DND-41 (cell line): ENCODE measurements at regions not wholly inside any gene's neighbourhood (a gene's known extent, or its start where the extent isn't known, plus 50 kb on each side); places are given as distances from the start of the nearest gene placed in this dataset.

ENCODE experiments used
- ATAC-seq: fragments of 200-7000 bp; cut with Tn5 transposase; 3 replicates; pipeline ENCODE4 v1.9.1; 2021; ENCODE audit warnings: low read depth; ENCODE audit not compliant: insufficient read depth
- DNase-seq: peaks from one replicate; pipeline ENCODE4 v3.0.0-alpha.2; 2020
- H2AFZ ChIP-seq: 2 replicates; pipeline ENCODE4 v1.6.0; 2012; ENCODE audit warnings: low read depth, low read length
- H3K27ac ChIP-seq: 2 replicates; pipeline ENCODE4 v1.5.1; 2012; ENCODE audit warnings: low read length, inconsistent platforms
- H3K27me3 ChIP-seq: fragments of 200-600 bp; sonication (generic); 2 replicates; pipeline ENCODE4 v1.6.0; 2012; ENCODE audit warnings: low read length, mild to moderate bottlenecking, inconsistent platforms; ENCODE audit not compliant: insufficient read depth, poor library complexity
- H3K36me3 ChIP-seq: 2 replicates; pipeline ENCODE4 v1.5.1; 2012; ENCODE audit warnings: low read length, inconsistent platforms; ENCODE audit not compliant: insufficient read depth
- H3K4me1 ChIP-seq: 2 replicates; pipeline ENCODE4 v1.5.1; 2012; ENCODE audit warnings: mild to moderate bottlenecking, low read length; ENCODE audit not compliant: insufficient read depth
- H3K4me2 ChIP-seq: 2 replicates; pipeline ENCODE4 v1.6.0; 2012; ENCODE audit warnings: mild to moderate bottlenecking, moderate library complexity, low read length, inconsistent platforms; ENCODE audit not compliant: insufficient read depth
- H3K4me3 ChIP-seq, 2 experiments: fragments of 200-600 bp in 1 of 2; shearing (Covaris generic) in 1 of 2; 2 replicates each; pipeline ENCODE4 v1.5.1; 2012 to 2016; ENCODE audit warnings: inconsistent platforms in 2 of 2, low read length in 2 of 2, mild to moderate bottlenecking in 2 of 2, low read depth in 1 of 2, moderate library complexity in 1 of 2
- H3K79me2 ChIP-seq: 2 replicates; pipeline ENCODE4 v1.6.0; 2012; ENCODE audit warnings: low read length, inconsistent platforms; ENCODE audit not compliant: insufficient read depth
- H3K9ac ChIP-seq: 2 replicates; pipeline ENCODE4 v1.6.0; 2012; ENCODE audit warnings: low read depth, mild to moderate bottlenecking, inconsistent platforms, low read length, moderate library complexity
- H3K9me3 ChIP-seq: 2 replicates; pipeline ENCODE4 v1.5.1; 2012; ENCODE audit warnings: low read length, moderate library complexity, mild to moderate bottlenecking, inconsistent platforms; ENCODE audit not compliant: insufficient read depth, severe bottlenecking
- H4K20me1 ChIP-seq: 2 replicates; pipeline ENCODE4 v1.6.0; 2012; ENCODE audit warnings: low read length; ENCODE audit not compliant: insufficient read depth
- CTCF ChIP-seq: IDR thresholded peaks from 2 replicates; pipeline ENCODE4 v1.5.1; 2012; ENCODE audit warnings: borderline replicate concordance, low read length, moderate library complexity, mild to moderate bottlenecking; ENCODE audit not compliant: poor library complexity, severe bottlenecking; ENCODE audit errors: extremely low read depth
- EZH2 ChIP-seq: IDR thresholded peaks from 3 replicates; pipeline ENCODE4 v1.6.1; 2012; ENCODE audit warnings: borderline replicate concordance, low read depth, mild to moderate bottlenecking, moderate library complexity, low read length, inconsistent platforms; ENCODE audit not compliant: severe bottlenecking

- Histone ChIP-seq H2AFZ (no peak overlapping the region), H3K9ac (no peak overlapping the region), H3K27ac (no peak overlapping the region), H4K20me1 (no peaks in the 10 kb centered on the region; the same call in 1 of the 2 replicates), H3K9me3 (no peaks in the 10 kb centered on the region), H3K27me3 (peaks cover 3% of the 10 kb centered on the region), H3K4me3 (no peak overlapping the region), H3K36me3 (no peaks in the 10 kb centered on the region), H3K4me1 (no peaks in the 10 kb centered on the region), H3K79me2 (no peaks in the 10 kb centered on the region), H3K4me2 (no peak overlapping the region)
- no peak for DNase-seq
- no peak for TF ChIP-seq CTCF
- TF ChIP-seq EZH2 = no peak
- no peak for ATAC-seq
Measured at GRCh38 chr4:3859571-3859970, 93.4 kb downstream of the ADRA2C start.

DNA sequence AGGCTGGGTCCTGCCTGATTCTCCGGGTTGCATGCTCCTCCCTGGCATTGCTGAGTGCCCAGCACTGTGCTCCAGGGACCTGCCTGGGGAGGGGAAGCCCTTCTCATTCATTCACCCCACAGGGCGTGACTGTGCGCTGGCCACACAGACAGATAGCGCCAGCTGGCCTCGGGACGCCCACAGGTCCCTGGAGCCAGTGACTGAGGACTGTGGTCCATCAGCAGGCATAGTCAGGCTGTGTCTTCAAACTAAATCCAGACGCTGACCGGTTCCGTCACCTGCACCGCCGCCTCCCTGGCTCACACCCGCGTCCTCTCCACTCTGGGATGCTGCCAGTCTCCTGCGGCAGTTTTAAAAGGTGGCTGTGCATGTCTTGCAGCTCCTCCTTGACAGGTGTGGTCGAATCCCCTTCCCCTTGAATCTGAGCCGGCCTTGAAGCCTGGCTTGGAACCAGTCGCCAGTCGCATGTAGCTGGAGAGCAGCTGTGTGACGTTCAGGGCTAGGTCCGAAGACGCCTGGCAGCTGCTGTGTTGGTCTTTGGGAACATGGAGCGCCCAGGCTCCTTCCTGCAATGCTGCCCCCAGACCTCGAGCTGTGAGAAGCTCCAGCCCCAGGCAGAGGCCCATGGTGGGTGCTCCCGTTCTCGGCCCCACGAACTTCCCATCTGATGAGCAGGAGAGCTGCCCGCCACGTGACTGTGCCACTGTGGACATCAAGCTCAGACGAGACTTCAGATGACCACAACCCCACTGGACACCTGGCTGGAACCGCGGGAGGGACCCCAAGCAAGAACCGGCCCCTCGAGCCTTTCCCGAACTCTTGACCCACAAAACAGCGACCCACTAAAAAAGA is 94.1 kb downstream of the ADRA2C start:
- no peak overlapping the region for H3K27ac ChIP-seq
- H2AFZ ChIP-seq = no peak overlapping the region
- no peaks in the 10 kb centered on the region for H3K27me3 ChIP-seq
- ATAC-seq (no peak), DNase-seq (no peak)
- no peaks in the 10 kb centered on the region for H3K4me1 ChIP-seq
- H3K4me2 ChIP-seq = no peak overlapping the region
- H3K9me3 ChIP-seq = no peaks in the 10 kb centered on the region
- H3K79me2 ChIP-seq = no peaks in the 10 kb centered on the region
- H3K9ac ChIP-seq = no peak overlapping the region
- no peak overlapping the region for H3K4me3 ChIP-seq
- no peaks in the 10 kb centered on the region for H3K36me3 ChIP-seq
- no peak for TF ChIP-seq CTCF
- no peak for TF ChIP-seq EZH2
- H4K20me1 ChIP-seq = no peaks in the 10 kb centered on the region

- Histone ChIP-seq H3K4me3 (no peak overlapping the region), H3K27ac (no peak overlapping the region), H3K9ac (no peak overlapping the region), H3K27me3 (no peaks in the 10 kb centered on the region), H3K4me2 (no peak overlapping the region), H3K4me1 (no peaks in the 10 kb centered on the region), H3K36me3 (no peaks in the 10 kb centered on the region), H2AFZ (no peak overlapping the region), H4K20me1 (no peaks in the 10 kb centered on the region), H3K79me2 (no peaks in the 10 kb centered on the region), H3K9me3 (no peaks in the 10 kb centered on the region)
- DNase-seq (no peak), ATAC-seq (no peak)
- no peak for TF ChIP-seq CTCF
- TF ChIP-seq EZH2 = no peak
Measured at GRCh38 chr4:3860913-3861636, 94.9 kb downstream of the ADRA2C start.
